ENCODE measurements at regions not wholly inside any gene's neighbourhood (a gene's known extent, or its start where the extent isn't known, plus 50 kb on each side); places are given as distances from the start of the nearest gene placed in this dataset.
"Not testable (repeated sequence)": the region's sequence is repeated elsewhere in the genome, so short reads cannot be mapped to it uniquely, and the experiment has no call there.

DNA sequence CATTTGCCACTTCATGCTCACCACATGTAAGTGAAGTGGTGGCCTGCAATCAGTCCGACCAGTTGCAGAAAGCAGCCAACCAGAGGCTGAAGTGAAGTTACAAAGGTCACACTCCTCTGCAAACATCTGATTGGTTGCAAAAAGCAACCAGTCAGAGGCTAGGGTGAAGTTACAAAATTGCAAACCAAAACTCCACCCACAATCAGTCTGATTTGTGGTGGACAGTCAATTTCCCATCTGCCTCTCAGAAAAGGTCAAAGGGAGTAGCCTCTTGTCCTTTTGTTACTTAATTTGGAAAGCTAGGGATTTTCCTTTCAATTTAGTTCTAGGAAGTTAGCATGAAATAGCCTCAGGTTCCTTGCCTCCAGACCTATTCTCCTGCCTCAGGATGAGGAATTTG lies 185.0 kb downstream of the UXS1 start:
- DNase-seq = no peak

- DNase-seq = no peak
These were observed 189.2 kb downstream of the UXS1 start for GRCh38 chr2:106004851-106005250.

DNA sequence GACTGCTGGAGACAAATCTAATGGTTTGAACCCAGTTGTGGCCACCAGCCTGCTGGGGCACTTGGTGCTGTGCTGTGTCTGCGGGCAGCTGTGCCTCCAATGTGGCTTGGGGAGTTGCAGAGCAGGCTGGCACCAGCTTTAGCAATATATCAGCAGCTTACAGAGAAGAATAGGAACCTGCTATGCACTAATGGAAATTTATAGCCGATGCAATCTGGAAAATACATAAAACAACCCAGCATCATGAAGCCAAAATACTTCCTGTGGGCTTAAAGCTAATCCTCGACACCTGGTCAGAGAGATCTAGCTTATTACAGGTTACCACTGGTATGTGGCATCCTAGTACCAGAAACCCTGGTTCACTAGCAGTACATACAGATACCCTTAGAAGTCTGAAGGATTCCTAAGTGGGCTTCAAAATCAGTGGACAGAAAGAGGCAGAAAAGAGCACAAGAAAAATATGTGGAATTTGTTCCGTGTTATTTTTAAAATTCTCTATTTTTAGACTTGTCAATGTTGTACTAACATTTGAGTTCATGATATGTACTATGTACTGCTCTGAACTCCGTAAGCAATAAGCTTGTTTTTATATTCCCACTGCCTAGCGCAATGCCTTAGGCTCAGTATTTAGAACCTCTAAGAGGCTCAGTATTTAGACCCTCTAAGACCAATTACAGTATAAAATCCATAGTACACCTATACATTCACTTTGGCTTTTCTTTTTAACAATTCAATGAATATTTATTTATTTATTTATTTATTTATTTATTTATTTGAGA lies 194.7 kb downstream of the UXS1 start:
- no peak for DNase-seq

DNA sequence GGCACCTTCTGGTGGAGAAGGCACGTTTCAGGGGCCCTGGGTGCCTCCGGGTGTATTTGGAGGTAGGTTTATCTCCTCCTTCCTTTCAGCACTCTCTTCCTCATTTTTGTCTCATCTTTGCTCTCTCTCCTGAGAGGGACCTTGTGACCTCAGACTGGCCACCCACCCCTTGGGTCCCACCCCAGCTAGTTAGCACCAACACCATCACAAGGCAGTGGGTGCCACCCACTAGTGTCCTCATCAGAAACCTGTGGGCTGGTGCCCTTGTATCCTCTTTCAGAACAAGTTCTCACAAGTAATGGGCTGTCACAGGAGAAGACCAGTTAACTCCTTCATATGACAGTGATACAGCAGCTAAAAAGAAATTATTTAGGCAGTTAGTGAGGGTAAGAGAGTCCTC lies 196.4 kb downstream of the UXS1 start:
- no peak for DNase-seq

DNA sequence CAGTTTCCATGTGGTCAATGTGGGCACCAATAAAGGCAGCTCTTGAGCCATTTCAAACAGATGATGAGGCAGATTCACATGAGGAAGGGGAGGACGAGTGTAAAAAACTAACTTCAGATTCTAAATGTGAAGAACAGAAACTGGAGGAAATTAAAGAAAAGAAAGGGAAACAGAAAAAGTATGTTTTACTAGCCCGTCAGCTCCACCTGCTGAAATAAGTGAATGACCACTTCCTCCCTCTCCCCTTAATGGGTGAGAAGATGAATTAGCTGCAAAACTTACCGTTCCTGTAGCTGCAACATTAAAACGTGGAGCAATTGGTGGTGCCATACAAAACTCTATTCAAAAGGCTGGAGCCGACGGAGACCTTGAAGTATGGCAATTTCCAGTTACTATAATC lies 203.5 kb downstream of the UXS1 start:
- DNase-seq = no peak

- not testable (repeated sequence) for DNase-seq
These were observed 204.3 kb downstream of the UXS1 start for GRCh38 chr2:105989803-105990202.

GRCh38 chr2:105989070-105989469 lies 205.0 kb downstream of the UXS1 start:
- no peak for DNase-seq

- DNase-seq = no peak
These were observed 216.3 kb downstream of the UXS1 start for GRCh38 chr2:105977807-105978206.

- DNase-seq = no peak
These were observed 216.9 kb downstream of the UXS1 start for GRCh38 chr2:105977212-105977611.

DNA sequence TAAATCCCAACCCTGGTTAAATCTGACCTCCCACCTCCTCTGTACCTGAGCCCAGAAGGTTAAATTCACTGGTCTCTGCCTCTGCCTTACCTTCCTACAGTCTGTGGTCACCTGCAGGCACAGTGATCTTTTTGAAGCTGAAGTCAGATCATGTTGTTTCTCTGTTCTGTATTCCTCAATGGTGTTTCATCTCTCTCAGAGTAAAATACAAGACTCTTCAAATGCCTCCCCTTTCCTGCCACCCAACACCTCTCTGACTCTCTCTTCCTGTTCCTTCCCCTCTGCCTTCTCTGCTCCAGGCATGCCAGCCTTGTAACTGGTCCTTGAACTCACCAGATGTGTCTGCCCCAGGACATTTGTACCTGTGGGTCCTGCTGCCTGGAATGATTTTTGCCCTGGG lies 219.3 kb downstream of the UXS1 start:
- no peak for DNase-seq

DNA sequence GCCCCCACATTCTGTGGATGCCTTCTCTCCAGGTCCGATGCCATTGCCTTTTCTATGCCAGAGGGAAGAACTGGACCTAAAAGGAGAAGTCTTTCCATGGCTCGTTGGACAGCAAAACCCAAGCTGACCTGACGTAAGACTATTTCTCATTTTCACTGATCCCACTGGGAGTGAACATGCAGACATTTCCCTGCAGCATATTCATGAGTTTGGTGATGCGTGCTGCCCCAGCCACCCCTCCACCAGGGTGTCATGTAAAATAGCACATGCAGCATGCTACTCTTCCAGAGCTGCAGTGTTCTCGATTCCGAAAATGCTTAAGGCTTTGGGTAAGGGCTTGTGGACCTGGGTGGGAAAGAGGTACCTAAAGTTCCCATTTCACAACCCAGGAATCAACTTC lies 221.2 kb downstream of the UXS1 start:
- DNase-seq = no peak

DNA sequence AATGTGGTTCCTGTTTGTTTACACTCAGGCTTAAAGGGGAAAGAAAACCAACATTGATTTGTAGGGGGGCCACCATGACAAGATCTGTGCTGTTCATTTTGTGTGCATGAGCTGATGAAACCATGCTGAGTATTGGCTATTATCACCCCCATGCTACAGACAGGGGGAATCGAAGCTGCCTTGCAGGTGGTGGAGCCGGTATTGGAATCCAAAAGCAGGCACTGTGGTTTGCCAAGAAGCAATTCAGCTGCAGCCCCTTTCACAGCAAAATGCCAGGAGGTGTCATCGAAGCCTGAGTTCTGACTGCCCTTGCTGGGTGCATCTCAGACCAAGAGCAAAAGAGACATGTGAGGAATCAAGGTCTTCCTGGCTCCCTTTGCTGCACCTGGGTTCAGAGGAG lies 221.9 kb downstream of the UXS1 start:
- DNase-seq = no peak

DNA sequence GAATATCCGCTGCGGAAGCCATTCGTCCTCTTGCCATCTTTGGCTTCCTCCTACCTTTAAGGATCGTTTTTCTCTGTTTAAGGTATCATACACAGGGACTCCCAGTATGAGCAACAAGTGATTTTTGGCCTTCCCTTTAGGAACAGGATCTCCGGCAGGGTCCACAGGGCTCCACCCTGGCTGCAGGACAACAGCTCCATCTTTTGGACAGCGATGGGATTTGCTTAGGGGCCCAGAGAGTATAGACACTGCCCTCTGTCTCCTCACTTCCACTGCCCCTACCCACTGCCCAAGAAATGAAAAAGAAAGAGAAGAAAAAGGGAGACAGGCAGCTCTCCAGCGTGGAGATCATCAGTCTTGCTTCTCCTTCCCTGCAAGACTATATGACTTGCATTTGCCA lies 224.5 kb downstream of the UXS1 start:
- DNase-seq = no peak

DNA sequence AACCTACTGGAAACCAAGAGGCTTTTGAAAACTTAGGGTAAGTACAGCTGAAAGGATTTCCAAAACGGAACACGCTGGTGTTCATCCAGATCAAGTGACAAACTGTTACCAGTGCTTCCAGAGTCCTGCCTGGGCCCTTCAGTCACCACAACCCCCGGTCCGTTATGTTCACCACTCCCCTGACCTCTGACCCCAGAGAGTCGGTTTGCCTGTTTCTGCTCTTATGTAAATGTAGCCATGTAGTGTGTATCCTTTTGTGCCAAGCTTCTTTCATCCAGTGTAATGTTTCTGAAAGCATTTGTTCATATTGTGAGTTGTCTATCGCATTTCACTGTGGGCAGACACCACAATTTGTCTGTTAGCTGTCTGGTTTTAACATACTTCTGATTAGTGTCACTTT lies 217.5 kb downstream of the NCK2 start:
- DNase-seq = no peak

DNA sequence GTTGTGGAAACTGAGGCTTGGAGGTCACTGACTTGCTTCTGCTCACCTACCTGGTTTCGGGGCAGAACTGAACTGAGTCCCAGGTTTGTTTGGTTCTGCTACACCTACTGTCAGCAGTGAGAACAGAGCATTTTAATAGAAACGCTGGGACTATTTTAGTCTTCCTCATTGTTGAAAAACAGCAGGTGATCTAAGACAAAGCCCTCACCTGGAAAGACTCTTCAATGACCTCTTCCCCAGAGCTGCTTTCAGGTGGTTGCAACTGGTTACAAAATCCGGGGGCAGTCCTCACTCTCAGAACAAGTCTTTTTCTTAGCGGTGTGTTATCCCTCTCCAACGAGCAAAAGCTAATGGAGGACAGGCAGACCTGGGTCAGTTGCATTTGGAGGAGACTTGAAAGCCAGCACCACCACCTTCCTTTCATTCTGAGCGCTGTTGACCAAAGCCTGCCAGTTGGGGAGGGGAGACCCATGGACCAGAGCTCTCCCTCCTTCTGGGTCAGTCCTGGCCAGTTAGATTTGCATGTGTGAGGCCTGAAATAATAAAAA lies 217.0 kb downstream of the NCK2 start:
- no peak for DNase-seq

DNA sequence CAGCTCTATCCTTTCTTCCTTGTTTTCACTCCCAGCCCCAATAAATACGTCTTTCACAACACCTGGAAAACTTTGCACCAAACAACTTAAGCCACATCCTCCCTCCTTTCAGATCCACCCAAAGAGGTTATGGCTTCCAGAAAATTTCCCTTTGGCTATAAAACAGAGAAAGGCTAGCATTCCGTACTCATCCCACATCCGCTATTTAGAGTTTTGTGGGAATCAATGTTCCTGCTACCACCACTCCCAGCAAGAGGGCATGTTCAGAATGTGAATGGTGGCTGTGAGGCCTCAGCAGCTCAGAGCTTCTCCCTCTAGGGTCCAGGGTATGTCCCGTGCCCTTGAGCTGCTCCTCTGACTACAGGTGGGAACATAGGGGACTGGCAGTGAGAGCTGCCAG lies 214.6 kb downstream of the NCK2 start:
- DNase-seq = no peak

DNA sequence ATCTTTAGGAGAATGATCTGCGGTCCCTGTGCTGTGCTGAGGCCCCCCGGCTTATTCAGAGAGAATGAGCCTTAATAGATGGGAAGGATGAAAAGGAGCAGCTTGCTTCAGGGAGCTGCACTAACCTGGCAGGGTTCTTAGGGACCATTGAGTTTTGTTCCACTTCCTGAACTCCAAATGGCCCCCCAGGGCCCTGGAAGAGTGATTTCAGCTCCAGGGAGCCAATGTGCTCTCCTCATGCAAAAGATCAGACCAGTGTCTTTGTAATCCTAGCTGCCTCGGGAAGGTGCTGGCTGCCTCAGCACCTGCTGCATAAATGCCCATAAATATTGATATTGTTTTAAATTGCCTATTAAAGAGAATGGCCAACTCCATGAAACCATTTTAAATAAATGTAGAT lies 210.2 kb downstream of the NCK2 start:
- DNase-seq = no peak

- DNase-seq = no peak
These were observed 209.2 kb downstream of the NCK2 start for GRCh38 chr2:105953942-105954341.

DNA sequence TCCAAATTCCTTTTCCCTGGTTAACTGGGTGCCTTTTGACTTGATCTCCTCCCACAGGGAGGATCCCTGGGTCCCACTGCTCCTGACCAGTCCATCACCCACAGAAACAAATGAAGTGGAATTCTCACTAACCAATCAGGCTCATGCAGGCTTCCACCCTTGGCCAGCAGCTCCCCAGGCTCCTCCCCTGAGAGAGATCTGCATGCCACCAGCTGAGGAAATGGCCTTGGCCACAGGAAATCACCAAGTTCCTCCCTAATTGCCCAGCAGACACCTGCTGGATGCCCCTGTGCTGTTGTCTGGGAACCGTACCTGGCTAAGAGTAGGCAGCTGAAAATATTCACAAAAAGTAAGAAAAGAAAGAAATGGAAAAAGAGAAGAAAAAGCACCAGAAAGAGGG lies 207.4 kb downstream of the NCK2 start:
- DNase-seq = no peak

DNA sequence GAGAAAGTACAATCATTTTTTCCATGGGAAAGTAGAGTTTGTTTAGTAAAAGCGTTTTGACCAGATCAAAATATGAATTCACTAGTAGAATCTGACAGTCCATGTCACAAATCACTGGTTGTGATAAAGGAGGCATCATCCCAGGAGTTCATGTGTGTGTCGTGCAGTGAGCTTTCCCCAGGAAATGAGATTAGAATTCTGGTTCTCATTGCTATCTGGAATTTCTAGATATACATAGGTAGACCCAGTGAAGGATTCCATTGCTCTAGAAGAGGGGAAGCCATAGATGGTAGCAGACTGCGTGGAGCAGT lies 206.6 kb downstream of the NCK2 start:
- no peak for DNase-seq

GRCh38 chr2:105950521-105951383 lies 206.0 kb downstream of the NCK2 start:
- DNase-seq = no peak

DNA sequence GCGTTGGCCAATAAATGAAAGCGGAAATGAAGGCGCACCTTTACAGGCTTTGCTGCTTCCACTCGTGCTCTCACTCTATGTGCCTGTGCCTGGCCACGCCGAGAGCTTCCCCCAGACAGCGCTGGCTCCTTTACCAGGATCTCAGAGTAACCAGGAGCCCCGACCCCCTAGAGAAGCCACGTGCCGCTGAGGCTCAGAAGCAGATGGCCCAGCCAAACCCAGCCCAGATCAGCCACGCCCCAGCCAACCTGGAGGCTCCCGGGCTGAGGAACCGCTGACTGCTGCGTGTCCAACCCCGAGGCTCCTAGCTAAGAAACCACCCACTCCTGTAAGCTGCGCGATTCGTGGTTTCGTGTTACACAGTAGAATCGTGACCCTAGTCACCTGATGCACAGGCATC lies 199.3 kb downstream of the NCK2 start:
- no peak for DNase-seq
